Neuronal stem cell (in vitro differentiated cells): ENCODE measurements at regions not wholly inside any gene's neighbourhood (a gene's known extent, or its start where the extent isn't known, plus 50 kb on each side); places are given as distances from the start of the nearest gene placed in this dataset.
A peak's percentile ranks its signal among the peaks of the same experiment; 100 is the strongest.

Source experiments
- DNase-seq: peaks from one replicate; pipeline ENCODE4 v3.0.0-alpha.2; 2013; ENCODE audit warnings: low spot score
- H2AFZ ChIP-seq: one replicate; pipeline ENCODE4 v1.6.1; 2013; ENCODE audit warnings: mild to moderate bottlenecking, low read length, inconsistent platforms
- H2AK5ac ChIP-seq: 2 replicates; pipeline ENCODE4 v1.6.1; 2013; ENCODE audit warnings: low read depth, mild to moderate bottlenecking, inconsistent platforms, low read length, moderate library complexity, mixed read lengths
- H2BK120ac ChIP-seq: 2 replicates; pipeline ENCODE4 v1.6.1; 2013; ENCODE audit warnings: low read depth, mild to moderate bottlenecking, inconsistent platforms, low read length, moderate library complexity, mixed read lengths
- H2BK12ac ChIP-seq: one replicate; pipeline ENCODE4 v1.6.1; 2013; ENCODE audit warnings: low read length, inconsistent platforms
- H2BK15ac ChIP-seq: 2 replicates; pipeline ENCODE4 v1.6.1; 2013; ENCODE audit warnings: mild to moderate bottlenecking, low read length, inconsistent platforms, mixed read lengths
- H2BK5ac ChIP-seq: one replicate; pipeline ENCODE4 v1.6.1; 2013; ENCODE audit warnings: inconsistent platforms, mild to moderate bottlenecking, low read length, moderate library complexity
- H3K14ac ChIP-seq: one replicate; pipeline ENCODE4 v1.6.1; 2013; ENCODE audit warnings: low read length, inconsistent platforms
- H3K18ac ChIP-seq: 2 replicates; pipeline ENCODE4 v1.6.1; 2013; ENCODE audit warnings: low read length, inconsistent platforms
- H3K23ac ChIP-seq: 2 replicates; pipeline ENCODE4 v1.6.1; 2013; ENCODE audit warnings: low read depth, mild to moderate bottlenecking, mixed read lengths, low read length, inconsistent platforms; ENCODE audit not compliant: poor library complexity
- H3K27ac ChIP-seq: replicated peaks from 3 replicates; pipeline ENCODE4 v1.5.1; 2013; ENCODE audit warnings: low read length, inconsistent platforms
- H3K27me3 ChIP-seq, 3 experiments: 2 replicates each; pipeline ENCODE4 v1.6.1; 2013; ENCODE audit warnings: low read length in 3 of 3, mild to moderate bottlenecking in 2 of 3, inconsistent platforms in 1 of 3, low read depth in 1 of 3, mixed read lengths in 1 of 3, moderate library complexity in 1 of 3; ENCODE audit not compliant: control insufficient read depth in 3 of 3, insufficient read depth in 3 of 3
- H3K36me3 ChIP-seq, 2 donors: replicated peaks in 1 of 2; 2 replicates each; pipeline ENCODE4 v1.6.1; 2013; ENCODE audit warnings: low read length in 2 of 2; ENCODE audit not compliant: control insufficient read depth in 2 of 2, insufficient read depth in 2 of 2
- H3K4ac ChIP-seq: 2 replicates; pipeline ENCODE4 v1.6.1; 2013; ENCODE audit warnings: inconsistent platforms, mild to moderate bottlenecking, low read length, moderate library complexity
- H3K4me1 ChIP-seq, 2 donors: 1 replicate in 1 of 2; 2 replicates in 1 of 2; pipeline ENCODE4 v1.6.1; 2013; ENCODE audit warnings: low read length in 2 of 2, low read depth in 1 of 2; ENCODE audit not compliant: control insufficient read depth in 2 of 2, insufficient read depth in 1 of 2
- H3K4me2 ChIP-seq: one replicate; pipeline ENCODE4 v1.6.1; 2013; ENCODE audit warnings: mild to moderate bottlenecking, low read length, inconsistent platforms; ENCODE audit not compliant: insufficient read depth, poor library complexity, severe bottlenecking
- H3K4me3 ChIP-seq, 2 donors: 2 replicates each; pipeline ENCODE4 v1.5.1; 2013; ENCODE audit warnings: low read length in 2 of 2, mild to moderate bottlenecking in 2 of 2, inconsistent platforms in 1 of 2, moderate library complexity in 1 of 2
- H3K79me1 ChIP-seq: one replicate; pipeline ENCODE4 v1.6.1; 2013; ENCODE audit warnings: low read depth, mild to moderate bottlenecking, inconsistent platforms, low read length, moderate library complexity
- H3K9ac ChIP-seq: one replicate; pipeline ENCODE4 v1.6.1; 2013; ENCODE audit warnings: mild to moderate bottlenecking, low read depth, low read length, inconsistent platforms; ENCODE audit not compliant: poor library complexity
- H3K9me3 ChIP-seq, 2 donors: replicated peaks in 1 of 2; 2 replicates each; pipeline versions ENCODE3 to v1.6.1; 2013; ENCODE audit warnings: low read length in 2 of 2, mild to moderate bottlenecking in 2 of 2, inconsistent platforms in 1 of 2, low read depth in 1 of 2, mixed read lengths in 1 of 2, moderate library complexity in 1 of 2; ENCODE audit not compliant: control insufficient read depth in 2 of 2, insufficient read depth in 1 of 2
- H4K8ac ChIP-seq: one replicate; pipeline ENCODE4 v1.6.1; 2013; ENCODE audit warnings: low read depth, mild to moderate bottlenecking, inconsistent platforms, low read length, moderate library complexity
- H4K91ac ChIP-seq: one replicate; pipeline ENCODE4 v1.6.1; 2013; ENCODE audit warnings: low read length, low read depth, mild to moderate bottlenecking, inconsistent platforms; ENCODE audit not compliant: poor library complexity
- WGBS, 2 donors: extraction: QIAGEN DNeasy Blood & Tissue Kit; methylation state at CpG; one replicate each; pipeline ENCODE4 v1.1.7; 2013; ENCODE audit warnings: missing lambda C conversion rate in 2 of 2, mixed read lengths in 1 of 2; ENCODE audit not compliant: insufficient read length in 2 of 2, insufficient replicate concordance in 1 of 2; ENCODE audit errors: extremely low coverage in 2 of 2; 5-methylcytosine and 5-hydroxymethylcytosine counted together

DNA sequence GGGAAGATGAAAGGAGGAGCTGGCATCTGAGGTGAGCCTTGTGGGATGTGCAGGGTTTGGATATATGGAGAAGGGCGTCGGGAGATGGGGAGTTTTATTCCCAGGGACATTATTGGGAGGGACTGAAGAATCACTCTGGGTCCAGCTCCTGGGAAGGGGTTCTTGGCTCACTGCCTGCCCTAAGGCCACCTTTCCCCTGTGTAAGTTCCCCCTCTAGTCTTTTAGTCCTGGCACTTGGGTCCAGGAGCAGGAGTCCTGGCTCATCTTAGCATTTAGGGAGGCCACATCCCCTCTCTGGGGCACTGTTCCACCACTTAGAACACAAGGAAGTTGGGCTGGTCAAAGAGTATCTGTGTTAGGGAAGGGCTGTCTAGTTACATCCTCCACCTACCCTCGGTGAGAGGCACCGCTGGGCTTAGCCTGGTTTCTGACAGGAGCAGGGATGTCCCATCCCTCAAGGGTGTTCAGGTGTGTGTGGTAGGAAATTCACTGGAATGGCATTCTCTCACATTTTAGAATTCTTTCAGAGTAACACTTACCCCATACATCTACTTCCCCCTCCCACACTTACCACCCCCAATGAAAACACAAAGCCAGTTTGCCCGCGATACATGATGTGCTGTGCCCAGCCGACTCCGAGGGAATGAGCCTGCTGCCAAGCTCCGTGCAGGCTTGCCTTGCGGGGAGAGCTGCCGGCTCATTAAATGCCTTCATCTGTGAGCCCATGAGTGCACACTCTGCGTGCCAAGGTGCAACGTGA lies 86.7 kb downstream of the FAM43A start:
- Histone ChIP-seq H3K4me3 (no peak overlapping the region), H3K36me3 (no peaks in the 10 kb centered on the region), H4K91ac (no peak overlapping the region), H4K8ac (no peak overlapping the region), H2BK12ac (no peak overlapping the region), H2BK120ac (no peak overlapping the region), H2AK5ac (peak overlapping the region; percentile 18), H3K27ac (no peak overlapping the region), H3K23ac (no peak overlapping the region), H3K4me2 (no peak overlapping the region), H3K9me3 (no peaks in the 10 kb centered on the region), H2BK15ac (no peak overlapping the region), H3K18ac (no peak overlapping the region), H3K79me1 (no peaks in the 10 kb centered on the region), H3K4ac (no peak overlapping the region), H2AFZ (no peak overlapping the region), H3K4me1 (peaks cover 3 to 12% of the 10 kb centered on the region in 2 donors), H2BK5ac (no peak overlapping the region), H3K9ac (no peak overlapping the region), H3K27me3 (peaks cover 0 to 48% (median 1%) of the 10 kb centered on the region in 3 experiments), H3K14ac (no peak overlapping the region)
- no peak for DNase-seq
- no CpG with 5 or more reads among the region's 13 CpGs for WGBS, 2 donors

DNA sequence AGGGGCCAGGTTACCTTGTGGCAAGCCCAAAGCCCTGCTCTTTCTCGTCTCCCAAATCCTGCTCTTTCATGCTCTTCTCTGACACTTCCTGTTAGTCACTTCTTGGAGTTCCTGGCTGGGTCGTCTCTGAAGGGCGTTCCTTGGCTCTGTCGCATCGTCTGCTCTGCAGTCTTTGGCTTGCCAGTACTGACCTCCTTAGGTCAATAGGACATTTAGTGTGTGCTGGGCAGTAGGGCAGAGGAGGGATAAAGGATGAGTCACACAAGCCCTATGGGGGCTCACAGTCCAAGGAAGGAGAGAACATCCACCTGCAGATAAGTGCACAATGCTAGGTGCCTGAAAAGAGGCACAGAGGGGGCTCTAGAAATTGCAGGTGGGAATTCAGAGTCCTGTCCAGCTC lies 87.5 kb downstream of the FAM43A start:
- no CpG with 5 or more reads among the region's 5 CpGs for WGBS, 2 donors

DNA sequence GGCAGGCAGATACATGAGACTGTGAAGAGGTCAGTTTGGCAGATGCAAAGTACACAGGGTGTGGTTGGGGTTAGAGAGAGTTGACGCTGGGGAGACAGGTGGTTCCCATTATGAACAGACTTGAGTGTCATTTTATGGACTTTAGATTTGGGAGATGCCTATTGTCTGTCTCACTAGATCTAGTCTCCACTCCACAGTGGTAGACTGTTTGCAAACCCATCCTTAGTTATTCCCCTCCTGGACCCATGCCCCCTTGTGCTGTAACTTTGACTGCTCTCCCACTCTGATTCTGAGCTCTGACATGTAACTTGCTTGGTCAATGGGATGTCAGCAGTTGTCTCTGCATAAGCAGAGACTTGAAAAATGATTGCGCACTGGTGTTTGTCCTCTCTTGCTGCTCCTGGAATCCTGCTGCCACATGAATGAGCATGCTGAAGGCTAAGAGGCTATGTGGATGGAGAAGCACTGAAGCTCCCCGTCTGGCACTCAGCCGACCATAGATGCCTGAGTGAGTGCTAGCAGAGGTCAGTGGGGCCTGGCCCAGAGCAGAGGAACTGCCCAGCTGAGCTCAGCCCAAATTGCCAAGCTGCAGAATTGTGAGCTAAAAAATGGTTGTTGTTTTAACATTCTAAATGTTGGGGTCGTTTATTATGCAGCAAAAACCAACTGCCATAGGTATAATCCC lies 88.2 kb downstream of the FAM43A start:
- H3K4me2 ChIP-seq = no peak overlapping the region
- H4K8ac ChIP-seq = no peak overlapping the region
- H2AK5ac ChIP-seq = no peak overlapping the region
- no peak overlapping the region for H3K4ac ChIP-seq
- no peak overlapping the region for H2AFZ ChIP-seq
- no peak overlapping the region for H2BK12ac ChIP-seq
- H3K4me3 ChIP-seq = no peak overlapping the region
- no peaks in the 10 kb centered on the region for H3K36me3 ChIP-seq
- H2BK5ac ChIP-seq = no peak overlapping the region
- no peak overlapping the region for H2BK15ac ChIP-seq
- peaks cover 3 to 8% of the 10 kb centered on the region in 2 donors for H3K4me1 ChIP-seq
- no peak overlapping the region for H3K18ac ChIP-seq
- H3K9ac ChIP-seq = no peak overlapping the region
- no peak overlapping the region for H4K91ac ChIP-seq
- no peak overlapping the region for H2BK120ac ChIP-seq
- H3K14ac ChIP-seq = no peak overlapping the region
- no peak for DNase-seq
- H3K9me3 ChIP-seq = no peaks in the 10 kb centered on the region
- peaks cover 0 to 45% (median 1%) of the 10 kb centered on the region in 3 experiments for H3K27me3 ChIP-seq
- H3K27ac ChIP-seq = no peak overlapping the region
- WGBS, 2 donors = no CpG with 5 or more reads among the region's 5 CpGs
- H3K23ac ChIP-seq = no peak overlapping the region
- H3K79me1 ChIP-seq = no peaks in the 10 kb centered on the region

More for the DNA sequence above, 87.5 kb downstream of the FAM43A start:
- Histone ChIP-seq H4K8ac (no peak overlapping the region), H3K14ac (no peak overlapping the region), H2BK120ac (no peak overlapping the region), H4K91ac (no peak overlapping the region), H2BK5ac (no peak overlapping the region), H3K4me1 (peaks cover 3 to 15% of the 10 kb centered on the region in 2 donors), H3K9me3 (no peaks in the 10 kb centered on the region), H3K27ac (no peak overlapping the region), H3K18ac (no peak overlapping the region), H3K23ac (no peak overlapping the region), H3K4ac (no peak overlapping the region), H2BK12ac (no peak overlapping the region), H2AFZ (no peak overlapping the region), H3K27me3 (peaks cover 0 to 45% (median 1%) of the 10 kb centered on the region in 3 experiments), H3K9ac (no peak overlapping the region), H3K79me1 (no peaks in the 10 kb centered on the region), H2AK5ac (no peak overlapping the region), H2BK15ac (no peak overlapping the region), H3K4me3 (no peak overlapping the region), H3K36me3 (no peaks in the 10 kb centered on the region), H3K4me2 (no peak overlapping the region)
- no peak for DNase-seq

DNA sequence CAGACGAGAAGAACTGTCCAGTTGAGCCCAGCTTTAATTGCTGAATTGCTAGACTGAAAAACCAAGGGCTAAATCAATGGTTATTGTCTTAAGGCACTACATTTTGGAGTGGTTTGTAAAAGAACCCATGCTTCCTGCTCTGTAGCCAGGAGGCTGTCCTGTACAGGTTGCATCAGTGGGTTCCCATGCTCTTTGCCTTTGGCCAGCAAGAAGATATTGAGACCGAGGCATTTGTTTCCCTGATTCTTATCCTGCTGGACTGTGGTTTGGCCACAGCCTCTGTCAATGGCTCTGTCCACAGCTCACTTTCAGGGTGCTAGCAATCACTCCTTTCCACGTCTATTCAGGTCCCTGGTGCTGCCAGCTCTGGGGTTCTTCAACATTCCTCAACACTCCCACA lies 89.6 kb downstream of the FAM43A start:
- Histone ChIP-seq H2BK15ac (no peak overlapping the region), H4K91ac (no peak overlapping the region), H3K4me3 (no peak overlapping the region), H3K27me3 (peaks cover 0 to 39% (median 4%) of the 10 kb centered on the region in 3 experiments), H3K9ac (no peak overlapping the region), H3K27ac (no peak overlapping the region), H3K79me1 (no peaks in the 10 kb centered on the region), H3K23ac (no peak overlapping the region), H4K8ac (no peak overlapping the region), H3K4me2 (no peak overlapping the region), H3K14ac (no peak overlapping the region), H3K18ac (no peak overlapping the region), H3K9me3 (no peaks in the 10 kb centered on the region), H2BK5ac (no peak overlapping the region), H2BK12ac (no peak overlapping the region), H2BK120ac (no peak overlapping the region), H2AFZ (no peak overlapping the region), H3K4ac (no peak overlapping the region), H2AK5ac (no peak overlapping the region), H3K36me3 (no peaks in the 10 kb centered on the region), H3K4me1 (peaks cover 0 to 8% of the 10 kb centered on the region in 2 donors)
- no CpG with 5 or more reads among the region's 3 CpGs for WGBS, 2 donors
- no peak for DNase-seq
